Astrocyte (in vitro differentiated cells and primary cell): ENCODE measurements at regions not wholly inside any gene's neighbourhood (a gene's known extent, or its start where the extent isn't known, plus 50 kb on each side); places are given as distances from the start of the nearest gene placed in this dataset.

Experiments used
- DNase-seq: peaks from one replicate; pipeline ENCODE4 v3.0.0-alpha.2; 2010; ENCODE audit warnings: low read depth
- FAIRE-seq: peaks from 2 replicates; lab custom pipeline; 2011; peaks lifted over from hg19 to GRCh38; lab: Jason Lieb, UNC
- H2AFZ ChIP-seq: 2 replicates; pipeline ENCODE4 v1.6.0; 2012; ENCODE audit warnings: low read depth, low read length, inconsistent platforms
- H3K27ac ChIP-seq: 2 replicates; pipeline ENCODE4 v1.5.1; 2011; ENCODE audit warnings: low read depth, low read length, inconsistent platforms
- H3K27me3 ChIP-seq: 2 replicates; pipeline ENCODE4 v1.6.0; 2011; ENCODE audit warnings: low read length, inconsistent platforms; ENCODE audit not compliant: insufficient read depth
- H3K36me3 ChIP-seq: 2 replicates; pipeline ENCODE4 v1.5.1; 2011; ENCODE audit warnings: low read length, inconsistent platforms; ENCODE audit not compliant: insufficient read depth
- H3K4me1 ChIP-seq: 2 replicates; pipeline ENCODE4 v1.5.1; 2011; ENCODE audit warnings: low read length, inconsistent platforms; ENCODE audit not compliant: insufficient read depth
- H3K4me2 ChIP-seq: 2 replicates; pipeline ENCODE4 v1.6.0; 2012; ENCODE audit warnings: low read length, inconsistent platforms
- H3K4me3 ChIP-seq: 2 replicates; pipeline ENCODE4 v1.5.1; 2011; ENCODE audit warnings: low read depth, mild to moderate bottlenecking, low read length, inconsistent platforms; ENCODE audit not compliant: insufficient read depth
- H3K79me2 ChIP-seq: 2 replicates; pipeline ENCODE4 v1.6.0; 2012; ENCODE audit warnings: mild to moderate bottlenecking, low read length, inconsistent platforms; ENCODE audit not compliant: insufficient read depth
- H3K9ac ChIP-seq: 2 replicates; pipeline ENCODE4 v1.6.0; 2012; ENCODE audit warnings: mild to moderate bottlenecking, low read length, inconsistent platforms
- H3K9me3 ChIP-seq: 2 replicates; pipeline ENCODE4 v1.5.1; 2012; ENCODE audit warnings: low read depth, mild to moderate bottlenecking, low read length, inconsistent platforms; ENCODE audit not compliant: insufficient read depth
- H4K20me1 ChIP-seq: 2 replicates; pipeline ENCODE4 v1.6.0; 2012; ENCODE audit warnings: low read length, inconsistent platforms; ENCODE audit not compliant: insufficient read depth
- H3K27ac Mint-ChIP-seq: one replicate; pipeline ENCODE4 v1.8.0; 2021; ENCODE audit warnings: mild to moderate bottlenecking, mixed read lengths; ENCODE audit not compliant: unreplicated experiment
- H3K27me3 Mint-ChIP-seq: one replicate; pipeline ENCODE4 v1.8.0; 2021; ENCODE audit warnings: low read depth, mixed read lengths; ENCODE audit not compliant: unreplicated experiment
- H3K36me3 Mint-ChIP-seq: one replicate; pipeline ENCODE4 v1.8.0; 2021; ENCODE audit warnings: low read depth, mixed read lengths; ENCODE audit not compliant: unreplicated experiment
- H3K4me1 Mint-ChIP-seq: one replicate; pipeline ENCODE4 v1.8.0; 2021; ENCODE audit warnings: low read depth, mixed read lengths; ENCODE audit not compliant: unreplicated experiment
- H3K4me3 Mint-ChIP-seq: one replicate; pipeline ENCODE4 v1.8.0; 2021; ENCODE audit warnings: mild to moderate bottlenecking, moderate library complexity, mixed read lengths; ENCODE audit not compliant: unreplicated experiment
- H3K9me3 Mint-ChIP-seq: one replicate; pipeline ENCODE4 v1.8.0; 2021; ENCODE audit warnings: mild to moderate bottlenecking, mixed read lengths; ENCODE audit not compliant: unreplicated experiment
- EZH2 ChIP-seq: IDR thresholded peaks from 2 replicates; pipeline ENCODE4 v1.6.1; 2012; ENCODE audit warnings: mild to moderate bottlenecking, low read length, inconsistent platforms; ENCODE audit not compliant: insufficient read depth
- TF ChIP-seq, protein P1 (sequence below): IDR thresholded peaks from 2 replicates; pipeline ENCODE4 v1.5.1; 2011; ENCODE audit warnings: low read depth, mild to moderate bottlenecking, inconsistent platforms, low read length, moderate library complexity; ENCODE audit not compliant: insufficient read depth

DNA sequence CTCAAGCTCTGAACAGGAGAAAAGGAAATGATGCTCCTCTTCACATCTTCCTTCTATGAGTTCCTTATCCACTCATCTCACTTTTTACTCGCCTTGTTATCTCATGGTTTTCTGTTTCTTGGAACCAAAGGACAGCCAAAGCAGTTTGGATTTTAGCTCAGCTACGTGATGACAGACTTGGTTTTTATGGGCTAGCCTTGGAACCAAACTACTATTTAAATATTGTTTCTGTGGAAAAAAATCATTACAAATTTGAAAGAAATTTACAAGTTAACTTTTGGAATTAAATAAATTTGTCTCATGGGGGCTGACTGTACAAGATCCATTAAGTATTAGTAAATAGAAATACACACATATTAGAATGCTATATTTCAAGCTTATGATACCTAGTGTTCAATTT, 727.8 kb upstream of the FANCL start:
- H3K79me2 ChIP-seq, result no peaks in the 10 kb centered on the region
- no peak overlapping the region for H3K4me2 ChIP-seq
- H3K4me1 ChIP-seq, result no peaks in the 10 kb centered on the region
- no peak overlapping the region for H2AFZ ChIP-seq
- no peaks in the 10 kb centered on the region for H3K9me3 Mint-ChIP-seq
- H3K36me3 Mint-ChIP-seq, result no peaks in the 10 kb centered on the region
- H4K20me1 ChIP-seq, result no peaks in the 10 kb centered on the region
- no peak overlapping the region for H3K9ac ChIP-seq
- no peak overlapping the region for H3K4me3 ChIP-seq
- H3K27me3 ChIP-seq, result no peaks in the 10 kb centered on the region
- DNase-seq (no peak), FAIRE-seq (no peak)
- no peaks in the 10 kb centered on the region for H3K9me3 ChIP-seq
- peaks cover 17% of the 10 kb centered on the region for H3K4me1 Mint-ChIP-seq
- no peak overlapping the region for H3K27ac Mint-ChIP-seq
- no peaks in the 10 kb centered on the region for H3K27me3 Mint-ChIP-seq
- no peak for TF ChIP-seq EZH2
- no peak overlapping the region for H3K4me3 Mint-ChIP-seq
- no peak overlapping the region for H3K27ac ChIP-seq
- H3K36me3 ChIP-seq, result no peaks in the 10 kb centered on the region

DNA sequence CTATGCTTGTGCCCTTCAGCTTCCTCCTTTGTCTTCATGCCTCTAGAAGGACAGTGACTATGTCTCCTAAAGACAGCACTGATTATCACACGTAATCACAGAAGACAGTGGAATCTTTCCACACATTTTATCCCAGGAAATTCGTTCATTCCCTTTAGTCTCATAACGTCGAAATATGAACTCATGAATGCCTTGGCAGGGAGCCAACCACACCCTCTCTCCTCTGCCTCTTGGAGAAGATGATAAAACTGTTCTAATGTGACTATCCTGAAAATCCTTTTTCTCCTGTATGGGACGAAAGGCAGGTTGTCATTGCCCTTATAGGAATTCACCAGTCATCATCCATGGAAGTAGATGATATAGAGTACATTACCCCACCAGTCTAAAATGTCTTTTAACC, 726.6 kb upstream of the FANCL start:
- no peaks in the 10 kb centered on the region for H3K9me3 Mint-ChIP-seq
- no peaks in the 10 kb centered on the region for H3K27me3 ChIP-seq
- FAIRE-seq, result no peak
- H3K79me2 ChIP-seq, result no peaks in the 10 kb centered on the region
- H3K9me3 ChIP-seq, result no peaks in the 10 kb centered on the region
- H4K20me1 ChIP-seq, result no peaks in the 10 kb centered on the region
- no peaks in the 10 kb centered on the region for H3K27me3 Mint-ChIP-seq
- H3K4me2 ChIP-seq, result no peak overlapping the region
- no peaks in the 10 kb centered on the region for H3K4me1 ChIP-seq
- no peak overlapping the region for H3K4me3 Mint-ChIP-seq
- H3K9ac ChIP-seq, result no peak overlapping the region
- peaks cover 8% of the 10 kb centered on the region for H3K4me1 Mint-ChIP-seq
- TF ChIP-seq EZH2, result no peak
- TF ChIP-seq, protein P1, sequence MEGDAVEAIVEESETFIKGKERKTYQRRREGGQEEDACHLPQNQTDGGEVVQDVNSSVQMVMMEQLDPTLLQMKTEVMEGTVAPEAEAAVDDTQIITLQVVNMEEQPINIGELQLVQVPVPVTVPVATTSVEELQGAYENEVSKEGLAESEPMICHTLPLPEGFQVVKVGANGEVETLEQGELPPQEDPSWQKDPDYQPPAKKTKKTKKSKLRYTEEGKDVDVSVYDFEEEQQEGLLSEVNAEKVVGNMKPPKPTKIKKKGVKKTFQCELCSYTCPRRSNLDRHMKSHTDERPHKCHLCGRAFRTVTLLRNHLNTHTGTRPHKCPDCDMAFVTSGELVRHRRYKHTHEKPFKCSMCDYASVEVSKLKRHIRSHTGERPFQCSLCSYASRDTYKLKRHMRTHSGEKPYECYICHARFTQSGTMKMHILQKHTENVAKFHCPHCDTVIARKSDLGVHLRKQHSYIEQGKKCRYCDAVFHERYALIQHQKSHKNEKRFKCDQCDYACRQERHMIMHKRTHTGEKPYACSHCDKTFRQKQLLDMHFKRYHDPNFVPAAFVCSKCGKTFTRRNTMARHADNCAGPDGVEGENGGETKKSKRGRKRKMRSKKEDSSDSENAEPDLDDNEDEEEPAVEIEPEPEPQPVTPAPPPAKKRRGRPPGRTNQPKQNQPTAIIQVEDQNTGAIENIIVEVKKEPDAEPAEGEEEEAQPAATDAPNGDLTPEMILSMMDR, result no peak
- H3K36me3 Mint-ChIP-seq, result no peaks in the 10 kb centered on the region
- DNase-seq, result no peak
- H2AFZ ChIP-seq, result no peak overlapping the region
- H3K4me3 ChIP-seq, result no peak overlapping the region
- no peak overlapping the region for H3K27ac ChIP-seq
- no peak overlapping the region for H3K27ac Mint-ChIP-seq
- no peaks in the 10 kb centered on the region for H3K36me3 ChIP-seq

DNA sequence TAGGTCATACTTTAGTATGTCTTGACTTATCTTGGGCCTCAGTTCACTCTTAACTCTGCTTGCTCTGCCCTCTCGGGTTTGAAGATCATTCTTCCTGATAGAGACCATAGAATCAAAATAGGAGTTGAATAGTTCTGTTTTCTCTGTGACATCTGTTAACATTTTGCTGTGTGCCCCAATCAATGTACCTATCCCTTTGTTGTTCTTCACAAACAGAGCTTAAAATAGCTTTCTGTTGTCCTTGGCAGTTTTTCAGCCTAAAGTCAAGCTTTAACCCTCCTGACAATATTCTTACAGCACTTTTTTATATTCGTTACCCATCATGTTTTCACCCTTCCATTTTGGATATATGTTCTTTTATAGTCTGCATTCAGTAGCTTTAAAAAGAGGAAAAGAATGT, 724.5 kb upstream of the FANCL start:
- Mint-ChIP-seq H3K9me3 (no peaks in the 10 kb centered on the region), H3K4me1 (peaks cover 8% of the 10 kb centered on the region), H3K27me3 (no peaks in the 10 kb centered on the region), H3K27ac (no peak overlapping the region), H3K4me3 (no peak overlapping the region), H3K36me3 (no peaks in the 10 kb centered on the region)
- H3K4me2 ChIP-seq, result no peak overlapping the region
- no peak overlapping the region for H3K27ac ChIP-seq
- DNase-seq (no peak), FAIRE-seq (no peak)
- H2AFZ ChIP-seq, result no peak overlapping the region
- TF ChIP-seq, protein P1, result no peak
- TF ChIP-seq EZH2, result no peak
- H3K36me3 ChIP-seq, result no peaks in the 10 kb centered on the region
- H3K4me1 ChIP-seq, result no peaks in the 10 kb centered on the region
- peaks cover 3% of the 10 kb centered on the region for H3K27me3 ChIP-seq
- no peaks in the 10 kb centered on the region for H3K79me2 ChIP-seq
- no peak overlapping the region for H3K9ac ChIP-seq
- H4K20me1 ChIP-seq, result no peaks in the 10 kb centered on the region
- H3K9me3 ChIP-seq, result no peaks in the 10 kb centered on the region
- H3K4me3 ChIP-seq, result no peak overlapping the region
